ENCODE measurements at regions not wholly inside any gene's neighbourhood (a gene's known extent, or its start where the extent isn't known, plus 50 kb on each side); places are given as distances from the start of the nearest gene placed in this dataset.

GRCh38 chr4:41409594-41409895 is 128.4 kb upstream of the LIMCH1 start:
- no peak for TF ChIP-seq EZH2 (IDR thresholded peaks at IDR 0.05)
- no peak for TF ChIP-seq POLR2AphosphoS5 (IDR thresholded peaks at IDR 0.05; ENCODE audit: borderline replicate concordance, low read depth, low read length)
- no peak for TF ChIP-seq FOXP2 (optimal IDR thresholded peaks at IDR 0.05; ENCODE audit: control extremely low read depth, extremely low read length, insufficient read depth)
